ENCODE measurements at regions not wholly inside any gene's neighbourhood (a gene's known extent, or its start where the extent isn't known, plus 50 kb on each side); places are given as distances from the start of the nearest gene placed in this dataset.

DNA sequence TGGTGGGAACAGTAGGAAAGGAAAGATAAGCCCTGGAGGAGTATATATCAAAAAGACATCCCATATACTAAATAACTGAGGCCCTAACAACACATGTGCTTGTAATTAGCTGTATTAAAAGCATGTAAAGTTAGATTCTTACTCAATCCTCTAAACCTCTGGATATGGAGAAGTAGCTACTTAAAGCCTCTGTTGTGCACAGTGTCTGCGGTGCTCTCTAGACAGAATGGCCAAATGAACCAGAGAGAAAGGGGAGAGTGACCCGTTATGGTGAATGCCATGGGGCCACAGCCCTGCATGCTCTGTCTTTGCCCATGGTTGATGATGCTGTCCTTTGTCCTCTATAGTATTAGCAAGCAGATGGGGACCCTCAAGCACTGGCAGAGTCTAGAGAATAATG lies 104.4 kb upstream of the SLC8A1 start:
- Histone ChIP-seq H3K27ac (no peak overlapping the region), H3K9me3 (no peaks in the 10 kb centered on the region), H3K4me3 (no peak overlapping the region), H3K4me1 (no peaks in the 10 kb centered on the region), H3K4me2 (no peak overlapping the region)
- ATAC-seq: peak; percentile 21 to 42; a peak in 3 of 6 replicates
- ChIA-PET CTCF (interaction anchor here (0.5 to 5.3 kb wide), 9 partner anchors 17 to 645 kb away, joined by 3 to 38 read pairs (median 9); no protein-coding TSS in a partner anchor), POLR2A (no interaction called here)
- no peak for TF ChIP-seq BHLHE40 (IDR thresholded peaks at IDR 0.05; ENCODE audit: low read depth, low read length)
- TF ChIP-seq NPAS2 (CRISPR knock-in tag; IDR thresholded peaks at IDR 0.05; ENCODE audit: borderline replicate concordance): no peak
- FAIRE-seq: no peak
- DNase-seq (ENCODE audit: low read depth in 1 of 2, low spot score in 1 of 2): no peak
- 8% methylated on average over 2 of the region's 2 CpGs for WGBS (ENCODE audit: missing lambda C conversion rate)

- FAIRE-seq (no peak), DNase-seq (ENCODE audit: low read depth in 1 of 2, low spot score in 1 of 2) (no peak), ATAC-seq (0 out of 6 replicates have a peak, but pooled peaks of 1 of the 2 experiments have one; percentile 11)
- ChIA-PET CTCF (interaction anchor here (0.5 to 5.3 kb wide), 4 partner anchors 18 to 646 kb away, joined by 3 to 38 read pairs (median 26); no protein-coding TSS in a partner anchor), POLR2A (no interaction called here)
- TF ChIP-seq CHD4 (IDR thresholded peaks at IDR 0.05; ENCODE audit: borderline replicate concordance): no peak
- TF ChIP-seq BCL3 (IDR thresholded peaks at IDR 0.05): no peak
- Histone ChIP-seq H3K4me3 (no peak overlapping the region), H3K4me2 (no peak overlapping the region), H3K9me3 (no peaks in the 10 kb centered on the region), H3K27ac (no peak overlapping the region), H3K4me1 (no peaks in the 10 kb centered on the region)
- WGBS (ENCODE audit: missing lambda C conversion rate): 21% methylated on average over 6 of the region's 6 CpGs
Observed at GRCh38 chr2:40556739-40557138, 104.8 kb upstream of the SLC8A1 start.

DNA sequence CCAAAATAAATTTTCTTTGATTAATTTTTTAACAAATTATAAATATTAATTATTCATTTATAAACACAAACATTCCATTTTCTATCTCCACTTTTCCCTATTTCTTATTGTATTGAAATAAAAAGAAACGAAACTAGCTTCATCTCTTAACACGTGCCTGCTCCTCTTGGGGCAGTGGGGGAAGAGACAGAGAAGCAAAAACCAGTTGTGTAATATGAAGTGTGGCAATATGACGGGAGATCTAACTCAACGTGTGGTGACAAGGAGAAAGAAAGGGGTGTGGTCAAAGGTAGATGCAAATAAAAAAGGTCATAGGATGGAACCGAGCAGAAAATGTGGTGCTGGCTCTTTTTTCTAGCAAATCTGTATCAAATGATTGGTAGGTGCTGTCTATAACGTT lies 106.9 kb upstream of the SLC8A1 start:
- H3K9me3 ChIP-seq: no peaks in the 10 kb centered on the region
- ChIA-PET CTCF (interaction anchor here (0.7 to 5.3 kb wide), 4 partner anchors 33 to 645 kb away, joined by 3 to 38 read pairs (median 4); no protein-coding TSS in a partner anchor), POLR2A (no interaction called here)
- H3K4me3 ChIP-seq: no peak overlapping the region
- no peak for DNase-seq (ENCODE audit: low read depth in 1 of 2, low spot score in 1 of 2)
- FAIRE-seq: no peak
- no peaks in the 10 kb centered on the region for H3K4me1 ChIP-seq
- 11% methylated on average over 6 of the region's 6 CpGs for WGBS (ENCODE audit: missing lambda C conversion rate)
- no peak overlapping the region for H3K27ac ChIP-seq
- H3K4me2 ChIP-seq: no peak overlapping the region
- TF ChIP-seq RNF2 (IDR thresholded peaks at IDR 0.05; ENCODE audit: borderline replicate concordance, low read depth) (no peak), ZSCAN20 (CRISPR knock-in tag; IDR thresholded peaks at IDR 0.05) (no peak), E2F6 (IDR thresholded peaks at IDR 0.05; ENCODE audit: borderline replicate concordance, low read depth) (no peak), SMC3 (IDR thresholded peaks at IDR 0.05) (no peak), CBX2 (IDR thresholded peaks at IDR 0.05; ENCODE audit: borderline replicate concordance, low read depth) (no peak), CHD4 (IDR thresholded peaks at IDR 0.05; ENCODE audit: borderline replicate concordance) (no peak), KDM1A (IDR thresholded peaks at IDR 0.05; ENCODE audit: low read depth) (no peak), BHLHE40 (IDR thresholded peaks at IDR 0.05; ENCODE audit: low read depth, low read length) (no peak), RFX5 (IDR thresholded peaks at IDR 0.05) (no peak), TFCP2L1 (CRISPR knock-in tag; IDR thresholded peaks at IDR 0.05) (no peak), ESRRA (IDR thresholded peaks at IDR 0.05; ENCODE audit: borderline replicate concordance, low read length) (no peak), CEBPB (IDR thresholded peaks at IDR 0.05) (no peak), PBX3 (IDR thresholded peaks at IDR 0.05) (no peak), GATA3 (IDR thresholded peaks at IDR 0.05; ENCODE audit: borderline replicate concordance) (no peak), RAD21 (conservative IDR thresholded peaks at IDR 0.05 in 1 of 2, IDR thresholded peaks at IDR 0.05 in 1 of 2) (no peak), EHMT2 (IDR thresholded peaks at IDR 0.05; ENCODE audit: low read depth) (no peak), ATOH8 (CRISPR knock-in tag; IDR thresholded peaks at IDR 0.05; ENCODE audit: low read depth) (no peak)
- TF ChIP-seq, protein P1, sequence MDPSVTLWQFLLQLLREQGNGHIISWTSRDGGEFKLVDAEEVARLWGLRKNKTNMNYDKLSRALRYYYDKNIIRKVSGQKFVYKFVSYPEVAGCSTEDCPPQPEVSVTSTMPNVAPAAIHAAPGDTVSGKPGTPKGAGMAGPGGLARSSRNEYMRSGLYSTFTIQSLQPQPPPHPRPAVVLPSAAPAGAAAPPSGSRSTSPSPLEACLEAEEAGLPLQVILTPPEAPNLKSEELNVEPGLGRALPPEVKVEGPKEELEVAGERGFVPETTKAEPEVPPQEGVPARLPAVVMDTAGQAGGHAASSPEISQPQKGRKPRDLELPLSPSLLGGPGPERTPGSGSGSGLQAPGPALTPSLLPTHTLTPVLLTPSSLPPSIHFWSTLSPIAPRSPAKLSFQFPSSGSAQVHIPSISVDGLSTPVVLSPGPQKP (IDR thresholded peaks at IDR 0.05; ENCODE audit: low read depth, low read length): no peak
- ATAC-seq: no peak

Measured in A549 (cell line).